WTC11 (cell line): ENCODE measurements at regions not wholly inside any gene's neighbourhood (a gene's known extent, or its start where the extent isn't known, plus 50 kb on each side); places are given as distances from the start of the nearest gene placed in this dataset.

ENCODE experiments used
- ATAC-seq: fragments of 200-7000 bp; cut with Tn5 transposase; 2 replicates; pipeline ENCODE4 v1.10.0; 2021; ENCODE audit warnings: mild to moderate bottlenecking, moderate library complexity
- CTCF ChIA-PET: fragments of 300-600 bp; sonication (Branson Sonifier 250); formaldehyde crosslinking; loops from one replicate; lab custom pipeline; 2021; ENCODE audit warnings: antibody characterized with exemption; lab: Charles Lee
- POLR2A ChIA-PET: fragments of 350-600 bp; sonication (Branson Sonifier 250); formaldehyde crosslinking; loops from one replicate; lab custom pipeline; 2021; ENCODE audit warnings: antibody characterized with exemption; lab: Charles Lee
- DNase-seq: peaks from one replicate; pipeline ENCODE4 v3.0.0; 2021; ENCODE audit warnings: low spot score
- H3K27ac Mint-ChIP-seq: 2 replicates; pipeline ENCODE4 v1.8.0; 2021; ENCODE audit warnings: mixed read lengths
- H3K27me3 Mint-ChIP-seq: 2 replicates; pipeline ENCODE4 v1.8.0; 2021; ENCODE audit warnings: low read depth, mild to moderate bottlenecking, moderate library complexity, mixed read lengths
- H3K36me3 Mint-ChIP-seq: 2 replicates; pipeline ENCODE4 v1.8.0; 2021; ENCODE audit warnings: mixed read lengths
- H3K4me1 Mint-ChIP-seq: 2 replicates; pipeline ENCODE4 v1.8.0; 2022; ENCODE audit warnings: mixed read lengths
- H3K4me3 Mint-ChIP-seq: 2 replicates; pipeline ENCODE4 v1.8.0; 2021; ENCODE audit warnings: mild to moderate bottlenecking, moderate library complexity, mixed read lengths
- H3K9me3 Mint-ChIP-seq: 2 replicates; pipeline ENCODE4 v1.8.0; 2021; ENCODE audit warnings: mixed read lengths
- CREM ChIP-seq: sonication (generic); formaldehyde crosslinking; IDR thresholded peaks from 2 replicates; pipeline ENCODE4 v1.8.1; 2022; ENCODE audit warnings: mild to moderate bottlenecking, missing genetic modification reagents, moderate library complexity
- ELF4 ChIP-seq: sonication (generic); formaldehyde crosslinking; IDR thresholded peaks from 2 replicates; pipeline ENCODE4 v1.8.1; 2022; ENCODE audit warnings: low read depth, mild to moderate bottlenecking, moderate library complexity, missing genetic modification reagents
- ETV6 ChIP-seq: sonication (generic); formaldehyde crosslinking; IDR thresholded peaks from 2 replicates; pipeline ENCODE4 v1.8.1; 2022; ENCODE audit warnings: mild to moderate bottlenecking, missing genetic modification reagents
- IRF2 ChIP-seq: sonication (generic); formaldehyde crosslinking; IDR thresholded peaks from 2 replicates; pipeline ENCODE4 v1.8.0; 2022; ENCODE audit warnings: low read depth, missing genetic modification reagents, borderline replicate concordance
- NFATC4 ChIP-seq: fragments of 250-450 bp; sonication (Bioruptor Pico); IDR thresholded peaks from 2 replicates; pipeline ENCODE4 v1.9.0; 2021; ENCODE audit warnings: mild to moderate bottlenecking
- OVOL2 ChIP-seq: fragments of 250-450 bp; sonication (Bioruptor Pico); IDR thresholded peaks from 2 replicates; pipeline ENCODE4 v1.9.0; 2021; ENCODE audit warnings: mild to moderate bottlenecking, borderline replicate concordance
- RORB ChIP-seq: fragments of 250-450 bp; sonication (Bioruptor Pico); IDR thresholded peaks from 2 replicates; pipeline ENCODE4 v1.9.0; 2021; ENCODE audit warnings: mild to moderate bottlenecking
- ZNF219 ChIP-seq: sonication (generic); formaldehyde crosslinking; IDR thresholded peaks from 2 replicates; pipeline ENCODE4 v1.8.0; 2023; ENCODE audit warnings: missing genetic modification reagents, mild to moderate bottlenecking, borderline replicate concordance
- ZNF263 ChIP-seq: sonication (generic); formaldehyde crosslinking; IDR thresholded peaks from 2 replicates; pipeline ENCODE4 v1.8.1; 2022; ENCODE audit warnings: low read depth, mild to moderate bottlenecking, moderate library complexity, missing genetic modification reagents
- ZNF317 ChIP-seq: sonication (generic); formaldehyde crosslinking; IDR thresholded peaks from 2 replicates; pipeline ENCODE4 v1.8.1; 2023; ENCODE audit warnings: low read depth, mild to moderate bottlenecking, moderate library complexity, missing genetic modification reagents, borderline replicate concordance
- ZNF423 ChIP-seq: fragments of 250-450 bp; sonication (Bioruptor Pico); IDR thresholded peaks from 2 replicates; pipeline ENCODE4 v2.1.2; 2022; ENCODE audit warnings: mild to moderate bottlenecking, moderate library complexity
- ZNF671 ChIP-seq: fragments of 250-450 bp; sonication (Bioruptor Pico); IDR thresholded peaks from 2 replicates; pipeline ENCODE4 v1.8.0; 2021; ENCODE audit warnings: mild to moderate bottlenecking
- TF ChIP-seq, protein P1 (sequence below): sonication (generic); formaldehyde crosslinking; IDR thresholded peaks from 2 replicates; pipeline ENCODE4 v1.8.1; 2022; ENCODE audit warnings: missing genetic modification reagents, borderline replicate concordance
- TF ChIP-seq, protein P2 (sequence below): sonication (generic); formaldehyde crosslinking; IDR thresholded peaks from 2 replicates; pipeline ENCODE4 v1.8.1; 2023; ENCODE audit warnings: mild to moderate bottlenecking, missing genetic modification reagents, moderate library complexity
- TF ChIP-seq, protein P3 (sequence below): sonication (generic); formaldehyde crosslinking; IDR thresholded peaks from 2 replicates; pipeline ENCODE4 v1.8.1; 2023; ENCODE audit warnings: mild to moderate bottlenecking, moderate library complexity, missing genetic modification reagents
- TF ChIP-seq, protein P4 (sequence below): sonication (generic); formaldehyde crosslinking; IDR thresholded peaks from 2 replicates; pipeline ENCODE4 v1.8.0; 2022; ENCODE audit warnings: mild to moderate bottlenecking, missing genetic modification reagents
- TF ChIP-seq, protein P5 (sequence below): sonication (generic); formaldehyde crosslinking; IDR thresholded peaks from 2 replicates; pipeline ENCODE4 v1.8.1; 2022; ENCODE audit warnings: mild to moderate bottlenecking, moderate library complexity, missing genetic modification reagents
- TF ChIP-seq, protein P6 (sequence below): fragments of 250-450 bp; sonication (Bioruptor Pico); IDR thresholded peaks from 2 replicates; pipeline ENCODE4 v1.9.0; 2021; ENCODE audit warnings: moderate library complexity, mild to moderate bottlenecking, inconsistent platforms, borderline replicate concordance
- TF ChIP-seq, protein P7 (sequence below): sonication (generic); formaldehyde crosslinking; IDR thresholded peaks from 2 replicates; pipeline ENCODE4 v1.8.1; 2022; ENCODE audit warnings: low read depth, mild to moderate bottlenecking, moderate library complexity, missing genetic modification reagents, borderline replicate concordance
- TF ChIP-seq, protein P8 (sequence below): sonication (generic); formaldehyde crosslinking; IDR thresholded peaks from 2 replicates; pipeline ENCODE4 v1.8.1; 2022; ENCODE audit warnings: mild to moderate bottlenecking, missing genetic modification reagents, moderate library complexity, borderline replicate concordance

DNA sequence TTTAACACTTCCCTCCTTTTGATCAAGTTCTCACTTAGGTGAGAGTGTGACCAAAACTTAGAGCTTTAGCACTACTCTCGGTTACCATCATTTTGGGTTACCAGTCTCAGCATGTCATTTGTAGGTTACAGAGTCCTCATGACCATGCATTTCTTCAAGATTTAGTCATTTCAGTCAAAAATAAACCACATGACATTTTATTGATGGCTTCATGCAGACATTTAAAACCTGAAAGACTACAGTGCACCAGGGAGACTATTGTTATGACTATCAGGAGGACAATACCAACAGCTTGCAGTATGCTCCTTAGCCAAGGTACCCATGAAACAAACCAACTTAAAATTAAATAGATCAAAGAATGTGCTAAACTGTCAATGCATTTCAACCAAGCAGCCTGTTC is 498.1 kb upstream of the FSTL5 start:
- peak overlapping the region; percentile 37; the same call in 1 of the 2 replicates for H3K27ac Mint-ChIP-seq
- CTCF ChIA-PET, result interaction anchor here (1.0 kb wide), 1 partner anchor 18 kb away, joined by 3 read pairs; no protein-coding TSS in a partner anchor

DNA sequence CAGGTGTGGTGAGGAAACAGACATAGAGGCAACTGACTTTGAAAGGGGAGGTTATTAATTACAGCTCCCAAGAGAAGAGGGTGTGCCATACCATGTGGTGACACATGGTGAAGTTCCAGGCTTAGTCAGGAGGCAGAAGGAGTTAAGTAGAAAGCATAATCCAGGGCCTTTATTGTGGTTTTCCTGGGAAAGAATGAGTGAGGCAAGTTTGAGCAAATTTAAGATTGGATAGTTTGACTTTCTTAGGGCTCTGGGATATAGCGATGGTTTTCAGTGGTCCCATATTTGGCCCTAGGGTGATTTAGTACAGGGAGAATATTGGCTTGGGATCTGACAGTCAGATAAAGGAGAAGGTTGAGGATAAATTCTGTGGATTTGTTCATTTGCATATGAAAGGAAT is 495.9 kb upstream of the FSTL5 start:
- Mint-ChIP-seq H3K4me3 (no peak overlapping the region), H3K4me1 (peaks cover 34% of the 10 kb centered on the region), H3K27me3 (no peaks in the 10 kb centered on the region), H3K36me3 (no peaks in the 10 kb centered on the region), H3K9me3 (peaks cover 11% of the 10 kb centered on the region; the same call in 1 of the 2 replicates), H3K27ac (no peak overlapping the region)
- ChIA-PET POLR2A (no interaction called here), CTCF (interaction anchor here (0.8 to 3.1 kb wide), 2 partner anchors 12 to 14 kb away, joined by 5 to 10 read pairs; no protein-coding TSS in a partner anchor)
- no peak for TF ChIP-seq RORB (CRISPR knock-in tag)
- TF ChIP-seq, protein P1, sequence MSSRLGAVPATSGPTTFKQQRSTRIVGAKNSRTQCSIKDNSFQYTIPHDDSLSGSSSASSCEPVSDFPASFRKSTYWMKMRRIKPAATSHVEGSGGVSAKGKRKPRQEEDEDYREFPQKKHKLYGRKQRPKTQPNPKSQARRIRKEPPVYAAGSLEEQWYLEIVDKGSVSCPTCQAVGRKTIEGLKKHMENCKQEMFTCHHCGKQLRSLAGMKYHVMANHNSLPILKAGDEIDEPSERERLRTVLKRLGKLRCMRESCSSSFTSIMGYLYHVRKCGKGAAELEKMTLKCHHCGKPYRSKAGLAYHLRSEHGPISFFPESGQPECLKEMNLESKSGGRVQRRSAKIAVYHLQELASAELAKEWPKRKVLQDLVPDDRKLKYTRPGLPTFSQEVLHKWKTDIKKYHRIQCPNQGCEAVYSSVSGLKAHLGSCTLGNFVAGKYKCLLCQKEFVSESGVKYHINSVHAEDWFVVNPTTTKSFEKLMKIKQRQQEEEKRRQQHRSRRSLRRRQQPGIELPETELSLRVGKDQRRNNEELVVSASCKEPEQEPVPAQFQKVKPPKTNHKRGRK, result no peak
- TF ChIP-seq, protein P2, sequence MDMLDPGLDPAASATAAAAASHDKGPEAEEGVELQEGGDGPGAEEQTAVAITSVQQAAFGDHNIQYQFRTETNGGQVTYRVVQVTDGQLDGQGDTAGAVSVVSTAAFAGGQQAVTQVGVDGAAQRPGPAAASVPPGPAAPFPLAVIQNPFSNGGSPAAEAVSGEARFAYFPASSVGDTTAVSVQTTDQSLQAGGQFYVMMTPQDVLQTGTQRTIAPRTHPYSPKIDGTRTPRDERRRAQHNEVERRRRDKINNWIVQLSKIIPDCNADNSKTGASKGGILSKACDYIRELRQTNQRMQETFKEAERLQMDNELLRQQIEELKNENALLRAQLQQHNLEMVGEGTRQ, result no peak
- TF ChIP-seq ZNF317 (CRISPR knock-in tag), result no peak
- TF ChIP-seq, protein P3, sequence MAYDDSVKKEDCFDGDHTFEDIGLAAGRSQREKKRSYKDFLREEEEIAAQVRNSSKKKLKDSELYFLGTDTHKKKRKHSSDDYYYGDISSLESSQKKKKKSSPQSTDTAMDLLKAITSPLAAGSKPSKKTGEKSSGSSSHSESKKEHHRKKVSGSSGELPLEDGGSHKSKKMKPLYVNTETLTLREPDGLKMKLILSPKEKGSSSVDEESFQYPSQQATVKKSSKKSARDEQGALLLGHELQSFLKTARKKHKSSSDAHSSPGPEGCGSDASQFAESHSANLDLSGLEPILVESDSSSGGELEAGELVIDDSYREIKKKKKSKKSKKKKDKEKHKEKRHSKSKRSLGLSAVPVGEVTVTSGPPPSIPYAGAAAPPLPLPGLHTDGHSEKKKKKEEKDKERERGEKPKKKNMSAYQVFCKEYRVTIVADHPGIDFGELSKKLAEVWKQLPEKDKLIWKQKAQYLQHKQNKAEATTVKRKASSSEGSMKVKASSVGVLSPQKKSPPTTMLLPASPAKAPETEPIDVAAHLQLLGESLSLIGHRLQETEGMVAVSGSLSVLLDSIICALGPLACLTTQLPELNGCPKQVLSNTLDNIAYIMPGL (CRISPR knock-in tag), result no peak
- TF ChIP-seq, protein P4, sequence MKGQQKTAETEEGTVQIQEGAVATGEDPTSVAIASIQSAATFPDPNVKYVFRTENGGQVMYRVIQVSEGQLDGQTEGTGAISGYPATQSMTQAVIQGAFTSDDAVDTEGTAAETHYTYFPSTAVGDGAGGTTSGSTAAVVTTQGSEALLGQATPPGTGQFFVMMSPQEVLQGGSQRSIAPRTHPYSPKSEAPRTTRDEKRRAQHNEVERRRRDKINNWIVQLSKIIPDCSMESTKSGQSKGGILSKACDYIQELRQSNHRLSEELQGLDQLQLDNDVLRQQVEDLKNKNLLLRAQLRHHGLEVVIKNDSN (CRISPR knock-in tag), result no peak
- TF ChIP-seq, protein P5, sequence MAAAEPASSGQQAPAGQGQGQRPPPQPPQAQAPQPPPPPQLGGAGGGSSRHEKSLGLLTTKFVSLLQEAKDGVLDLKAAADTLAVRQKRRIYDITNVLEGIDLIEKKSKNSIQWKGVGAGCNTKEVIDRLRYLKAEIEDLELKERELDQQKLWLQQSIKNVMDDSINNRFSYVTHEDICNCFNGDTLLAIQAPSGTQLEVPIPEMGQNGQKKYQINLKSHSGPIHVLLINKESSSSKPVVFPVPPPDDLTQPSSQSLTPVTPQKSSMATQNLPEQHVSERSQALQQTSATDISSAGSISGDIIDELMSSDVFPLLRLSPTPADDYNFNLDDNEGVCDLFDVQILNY (CRISPR knock-in tag), result no peak
- no peak for ATAC-seq
- DNase-seq, result no peak

More for the DNA sequence above, 498.1 kb upstream of the FSTL5 start:
- Mint-ChIP-seq H3K4me3 (no peak overlapping the region), H3K4me1 (peaks cover 29% of the 10 kb centered on the region), H3K27me3 (no peaks in the 10 kb centered on the region), H3K9me3 (peaks cover 15% of the 10 kb centered on the region), H3K36me3 (no peaks in the 10 kb centered on the region)
- peak; percentile 72 for ATAC-seq
- TF ChIP-seq, protein P6, sequence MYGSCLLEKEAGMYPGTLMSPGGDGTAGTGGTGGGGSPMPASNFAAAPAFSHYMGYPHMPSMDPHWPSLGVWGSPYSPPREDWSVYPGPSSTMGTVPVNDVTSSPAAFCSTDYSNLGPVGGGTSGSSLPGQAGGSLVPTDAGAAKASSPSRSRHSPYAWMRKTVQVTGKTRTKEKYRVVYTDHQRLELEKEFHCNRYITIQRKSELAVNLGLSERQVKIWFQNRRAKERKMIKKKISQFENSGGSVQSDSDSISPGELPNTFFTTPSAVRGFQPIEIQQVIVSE (CRISPR knock-in tag), result no peak
- no peak for TF ChIP-seq ELF4 (CRISPR knock-in tag)
- no peak for TF ChIP-seq ZNF219 (CRISPR knock-in tag)
- TF ChIP-seq ETV6 (CRISPR knock-in tag), result no peak
- TF ChIP-seq ZNF263 (CRISPR knock-in tag), result no peak
- no peak for TF ChIP-seq IRF2
- TF ChIP-seq NFATC4 (CRISPR knock-in tag), result no peak
- TF ChIP-seq OVOL2 (CRISPR knock-in tag), result no peak
- no peak for TF ChIP-seq CREM (CRISPR knock-in tag)
- no peak for TF ChIP-seq ZNF423 (CRISPR knock-in tag)
- TF ChIP-seq, protein P7, sequence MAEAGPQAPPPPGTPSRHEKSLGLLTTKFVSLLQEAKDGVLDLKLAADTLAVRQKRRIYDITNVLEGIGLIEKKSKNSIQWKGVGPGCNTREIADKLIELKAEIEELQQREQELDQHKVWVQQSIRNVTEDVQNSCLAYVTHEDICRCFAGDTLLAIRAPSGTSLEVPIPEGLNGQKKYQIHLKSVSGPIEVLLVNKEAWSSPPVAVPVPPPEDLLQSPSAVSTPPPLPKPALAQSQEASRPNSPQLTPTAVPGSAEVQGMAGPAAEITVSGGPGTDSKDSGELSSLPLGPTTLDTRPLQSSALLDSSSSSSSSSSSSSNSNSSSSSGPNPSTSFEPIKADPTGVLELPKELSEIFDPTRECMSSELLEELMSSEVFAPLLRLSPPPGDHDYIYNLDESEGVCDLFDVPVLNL (CRISPR knock-in tag), result no peak
- no peak for TF ChIP-seq ZNF317 (CRISPR knock-in tag)
- TF ChIP-seq ZNF671 (CRISPR knock-in tag), result no peak
- TF ChIP-seq, protein P5 (CRISPR knock-in tag), result no peak
- TF ChIP-seq, protein P8, sequence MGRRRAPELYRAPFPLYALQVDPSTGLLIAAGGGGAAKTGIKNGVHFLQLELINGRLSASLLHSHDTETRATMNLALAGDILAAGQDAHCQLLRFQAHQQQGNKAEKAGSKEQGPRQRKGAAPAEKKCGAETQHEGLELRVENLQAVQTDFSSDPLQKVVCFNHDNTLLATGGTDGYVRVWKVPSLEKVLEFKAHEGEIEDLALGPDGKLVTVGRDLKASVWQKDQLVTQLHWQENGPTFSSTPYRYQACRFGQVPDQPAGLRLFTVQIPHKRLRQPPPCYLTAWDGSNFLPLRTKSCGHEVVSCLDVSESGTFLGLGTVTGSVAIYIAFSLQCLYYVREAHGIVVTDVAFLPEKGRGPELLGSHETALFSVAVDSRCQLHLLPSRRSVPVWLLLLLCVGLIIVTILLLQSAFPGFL (CRISPR knock-in tag), result no peak
- POLR2A ChIA-PET, result no interaction called here
- no peak for DNase-seq
